ENCODE measurements at regions not wholly inside any gene's neighbourhood (a gene's known extent, or its start where the extent isn't known, plus 50 kb on each side); places are given as distances from the start of the nearest gene placed in this dataset.

DNA sequence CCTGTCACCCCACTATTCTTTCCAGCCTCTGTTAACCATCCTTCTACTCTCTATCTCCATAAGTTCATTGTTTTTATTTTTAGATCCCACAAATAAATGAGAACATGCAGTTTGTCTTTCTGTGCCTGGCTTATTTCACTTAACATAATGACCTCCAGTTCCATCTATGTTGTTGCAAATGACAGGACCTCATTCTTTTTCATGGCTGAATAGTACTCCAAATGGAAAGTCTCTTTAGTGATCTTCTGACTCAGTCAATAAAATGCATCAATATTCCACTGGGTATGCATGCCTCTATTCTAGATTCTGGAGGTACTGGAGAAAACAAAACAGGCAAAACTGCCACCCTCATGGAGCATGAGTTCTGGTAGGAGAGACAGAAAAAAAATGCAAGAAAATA lies 459.0 kb downstream of the XYLT1 start:
- DNase-seq: no peak
- peak overlapping the region in 1 of 2 donors; percentile 7 for H3K27ac Mint-ChIP-seq
- Histone ChIP-seq H3K4me1 (ENCODE audit: control insufficient read depth, insufficient read depth, low read length) (peaks cover 17% of the 10 kb centered on the region), H3K4me3 (ENCODE audit: low read length) (no peak overlapping the region), H3K9me3 (ENCODE audit: control insufficient read depth, insufficient read depth, low read length) (no peaks in the 10 kb centered on the region), H3K27ac (ENCODE audit: low read length) (no peak overlapping the region), H3K27me3 (ENCODE audit: control insufficient read depth, insufficient read depth, low read length) (no peaks in the 10 kb centered on the region), H3K36me3 (ENCODE audit: control insufficient read depth, insufficient read depth, low read length) (no peaks in the 10 kb centered on the region)
- H3K9me3 Mint-ChIP-seq: no peaks in the 10 kb centered on the region
- ATAC-seq: no peak
- no peak overlapping the region for H3K4me3 Mint-ChIP-seq
- no peak for TF ChIP-seq CTCF (IDR thresholded peaks at IDR 0.05)
- H3K27me3 Mint-ChIP-seq (ENCODE audit: low read depth in 2 of 2): no peaks in the 10 kb centered on the region
- peaks cover 11 to 16% of the 10 kb centered on the region in 2 donors for H3K4me1 Mint-ChIP-seq
- intact Hi-C loops (cut with micrococcal nuclease): loop anchor here (2.0 kb wide), 1 partner anchor 19 kb away; no protein-coding TSS in a partner anchor
- no peaks in the 10 kb centered on the region for H3K36me3 Mint-ChIP-seq

DNA sequence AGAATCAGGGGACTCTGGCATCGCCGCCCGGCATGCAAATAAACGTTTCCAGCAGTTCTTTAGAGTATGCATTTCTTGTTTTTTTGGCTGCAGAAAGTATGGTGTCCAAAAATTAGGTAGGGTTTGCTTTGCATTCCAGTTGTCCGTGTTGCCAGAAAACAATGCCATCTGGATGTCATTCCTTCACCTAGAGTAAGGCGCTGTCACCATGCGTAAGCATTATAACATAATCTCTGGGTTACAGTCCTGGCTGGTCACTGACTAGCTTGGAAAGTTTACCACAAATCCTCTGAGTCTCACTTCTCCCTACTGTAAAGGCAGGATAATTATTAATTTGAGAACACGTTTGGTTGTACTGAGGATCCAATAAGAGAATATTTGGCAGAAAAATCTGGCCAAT lies 457.7 kb downstream of the XYLT1 start:
- Mint-ChIP-seq H3K9me3 (no peaks in the 10 kb centered on the region), H3K27me3 (ENCODE audit: low read depth in 2 of 2) (no peaks in the 10 kb centered on the region), H3K27ac (peak overlapping the region; percentile 92 to 96), H3K36me3 (no peaks in the 10 kb centered on the region), H3K4me1 (peaks cover 11 to 16% of the 10 kb centered on the region in 2 donors), H3K4me3 (peak overlapping the region; percentile 82)
- Histone ChIP-seq H3K9me3 (ENCODE audit: control insufficient read depth, insufficient read depth, low read length) (no peaks in the 10 kb centered on the region), H3K27ac (ENCODE audit: low read length) (peak overlapping the region; percentile 87), H3K4me3 (ENCODE audit: low read length) (no peak overlapping the region), H3K4me1 (ENCODE audit: control insufficient read depth, insufficient read depth, low read length) (peaks cover 17% of the 10 kb centered on the region), H3K36me3 (ENCODE audit: control insufficient read depth, insufficient read depth, low read length) (no peaks in the 10 kb centered on the region), H3K27me3 (ENCODE audit: control insufficient read depth, insufficient read depth, low read length) (no peaks in the 10 kb centered on the region)
- intact Hi-C loops (cut with micrococcal nuclease): loop anchor here (1.0 to 2.0 kb wide), 3 partner anchors 14 to 330 kb away; no protein-coding TSS in a partner anchor
- DNase-seq: no peak
- no peak for TF ChIP-seq CTCF (IDR thresholded peaks at IDR 0.05)
- ATAC-seq: no peak
- WGBS (ENCODE audit: insufficient coverage): 85% methylated on average over 8 of the region's 8 CpGs

DNA sequence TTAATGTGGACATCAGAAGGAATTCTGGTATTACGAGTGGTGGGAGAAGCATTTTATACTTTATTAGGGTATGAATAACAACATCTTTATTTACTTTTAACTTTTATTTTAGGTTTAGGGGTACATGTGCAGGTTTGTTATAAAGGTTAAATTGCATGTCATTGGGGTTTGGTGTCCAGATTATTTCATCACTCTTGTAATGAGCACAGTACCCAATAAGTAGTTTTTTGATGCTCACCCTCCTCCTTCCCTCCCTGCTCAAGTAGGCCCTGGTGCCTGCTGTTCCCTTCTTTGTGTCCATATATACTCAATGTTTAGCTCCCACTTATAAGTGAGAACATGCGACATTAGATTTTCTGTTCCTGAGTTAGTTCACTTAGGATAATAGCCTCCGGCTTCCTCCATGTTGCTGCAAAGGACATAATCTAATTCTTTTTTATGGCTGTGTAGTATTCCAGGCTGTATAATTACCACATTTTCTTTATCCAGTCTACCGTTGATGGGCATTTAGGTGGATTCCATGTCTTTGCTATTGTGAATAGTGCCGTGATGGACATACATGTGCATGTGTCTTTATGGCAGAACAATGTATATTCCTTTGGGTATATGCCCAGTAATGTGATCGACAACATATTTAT lies 456.2 kb downstream of the XYLT1 start:
- Mint-ChIP-seq H3K27ac (peak overlapping the region; percentile 92 to 96), H3K27me3 (ENCODE audit: low read depth in 2 of 2) (peaks cover 0 to 4% of the 10 kb centered on the region in 2 donors), H3K36me3 (no peaks in the 10 kb centered on the region), H3K4me1 (peaks cover 11 to 21% of the 10 kb centered on the region in 2 donors), H3K4me3 (peak overlapping the region; percentile 82), H3K9me3 (no peaks in the 10 kb centered on the region)
- ATAC-seq: no peak
- peak overlapping the region; percentile 87 for H3K27ac ChIP-seq (ENCODE audit: low read length)
- intact Hi-C loops (cut with micrococcal nuclease): loop anchor here (2.0 kb wide), 1 partner anchor 56 kb away; no protein-coding TSS in a partner anchor
- H3K4me1 ChIP-seq (ENCODE audit: control insufficient read depth, insufficient read depth, low read length): peaks cover 17% of the 10 kb centered on the region
- H3K36me3 ChIP-seq (ENCODE audit: control insufficient read depth, insufficient read depth, low read length): no peaks in the 10 kb centered on the region
- no peaks in the 10 kb centered on the region for H3K9me3 ChIP-seq (ENCODE audit: control insufficient read depth, insufficient read depth, low read length)
- DNase-seq: no peak
- H3K27me3 ChIP-seq (ENCODE audit: control insufficient read depth, insufficient read depth, low read length): no peaks in the 10 kb centered on the region
- 96% methylated on average over 3 of the region's 6 CpGs for WGBS (ENCODE audit: insufficient coverage)
- no peak for TF ChIP-seq CTCF (IDR thresholded peaks at IDR 0.05)
- H3K4me3 ChIP-seq (ENCODE audit: low read length): no peak overlapping the region

- Mint-ChIP-seq H3K4me3 (no peak overlapping the region), H3K36me3 (no peaks in the 10 kb centered on the region), H3K9me3 (no peaks in the 10 kb centered on the region), H3K27ac (no peak overlapping the region), H3K27me3 (ENCODE audit: low read depth in 2 of 2) (peaks cover 0 to 4% of the 10 kb centered on the region in 2 donors), H3K4me1 (peaks cover 11 to 21% of the 10 kb centered on the region in 2 donors)
- H3K9me3 ChIP-seq (ENCODE audit: control insufficient read depth, insufficient read depth, low read length): no peaks in the 10 kb centered on the region
- H3K27ac ChIP-seq (ENCODE audit: low read length): no peak overlapping the region
- DNase-seq (no peak), ATAC-seq (no peak)
- no peaks in the 10 kb centered on the region for H3K27me3 ChIP-seq (ENCODE audit: control insufficient read depth, insufficient read depth, low read length)
- H3K4me1 ChIP-seq (ENCODE audit: control insufficient read depth, insufficient read depth, low read length): peaks cover 17% of the 10 kb centered on the region
- no peaks in the 10 kb centered on the region for H3K36me3 ChIP-seq (ENCODE audit: control insufficient read depth, insufficient read depth, low read length)
- TF ChIP-seq CTCF (IDR thresholded peaks at IDR 0.05): no peak
- H3K4me3 ChIP-seq (ENCODE audit: low read length): no peak overlapping the region
- intact Hi-C loops (cut with micrococcal nuclease): loop anchor here (2.0 kb wide), 1 partner anchor 55 kb away; no protein-coding TSS in a partner anchor
- 100% methylated on average over 1 of the region's 6 CpGs for WGBS (ENCODE audit: insufficient coverage)
Observed at GRCh38 chr16:17015702-17016101, 455.1 kb downstream of the XYLT1 start.

Measured in natural killer cell (primary cell).